ENCODE measurements at regions not wholly inside any gene's neighbourhood (a gene's known extent, or its start where the extent isn't known, plus 50 kb on each side); places are given as distances from the start of the nearest gene placed in this dataset.

DNA sequence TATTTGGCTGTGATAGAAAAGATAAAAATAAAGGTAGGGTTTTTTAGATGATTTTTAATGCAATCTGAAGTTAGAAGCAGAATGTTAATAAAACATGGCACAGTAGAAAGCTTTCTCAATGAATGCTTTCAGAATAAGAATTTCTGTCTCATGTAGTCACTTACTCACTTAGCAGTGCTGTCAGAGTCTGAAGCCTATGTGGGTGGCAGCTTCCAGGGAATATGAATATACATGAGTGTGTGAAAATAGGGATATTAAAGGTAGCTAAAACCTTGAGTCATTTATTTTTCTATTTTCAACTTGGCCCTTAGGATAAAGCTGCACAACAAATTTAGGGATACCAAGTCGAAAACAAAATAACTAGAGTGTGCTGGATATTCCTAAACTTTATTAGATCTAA is 427.9 kb downstream of the AEBP2 start:
- H3K9me3 Mint-ChIP-seq: peaks cover 0 to 7% (median 2%) of the 10 kb centered on the region in 7 donors
- H3K9me3 ChIP-seq (ENCODE audit: control insufficient read depth in 2 of 2, low read length in 2 of 2): peaks cover 0 to 3% of the 10 kb centered on the region in 2 experiments
- no peak for ATAC-seq (ENCODE audit: low read depth in 2 of 2)
- no peaks in the 10 kb centered on the region for H3K27me3 ChIP-seq (ENCODE audit: control insufficient read depth, insufficient read depth, low read length)
- no peak overlapping the region for H3K27ac ChIP-seq (ENCODE audit: insufficient read depth, low read length, poor library complexity, severe bottlenecking)
- H3K36me3 Mint-ChIP-seq: no peaks in the 10 kb centered on the region
- H3K27ac Mint-ChIP-seq: no peak overlapping the region
- H3K4me3 Mint-ChIP-seq: no peak overlapping the region
- DNase-seq: no peak
- no peaks in the 10 kb centered on the region for H3K27me3 Mint-ChIP-seq
- no peak overlapping the region for H3K4me3 ChIP-seq (ENCODE audit: low read depth, low read length)
- no peaks in the 10 kb centered on the region for H3K36me3 ChIP-seq (ENCODE audit: control insufficient read depth, insufficient read depth, low read length)
- no peaks in the 10 kb centered on the region for H3K4me1 Mint-ChIP-seq
- H3K4me1 ChIP-seq (ENCODE audit: control insufficient read depth, insufficient read depth, low read length, poor library complexity, severe bottlenecking): no peaks in the 10 kb centered on the region

DNA sequence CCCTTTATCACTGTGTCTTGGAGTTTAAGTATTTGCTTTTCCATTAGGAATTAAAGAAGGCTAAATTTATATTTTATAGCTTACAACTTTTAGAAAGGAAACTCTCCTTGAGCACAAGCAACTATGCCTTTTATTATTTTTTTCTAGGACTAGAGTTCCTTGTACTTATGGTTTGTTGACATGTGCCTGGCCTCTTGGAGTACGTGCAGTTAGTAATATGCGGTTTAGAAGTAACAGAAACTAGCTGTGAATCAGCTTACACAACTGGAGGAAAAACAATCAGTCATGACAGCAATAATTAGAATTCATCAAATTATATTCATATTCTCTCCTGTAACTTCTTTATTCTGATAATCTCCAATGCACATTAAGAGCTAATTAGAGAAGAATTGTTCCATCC is 428.7 kb downstream of the AEBP2 start:
- ATAC-seq (ENCODE audit: low read depth in 2 of 2) (no peak), DNase-seq (no peak)
- H3K27me3 ChIP-seq (ENCODE audit: control insufficient read depth, insufficient read depth, low read length): no peaks in the 10 kb centered on the region
- H3K27ac ChIP-seq (ENCODE audit: insufficient read depth, low read length, poor library complexity, severe bottlenecking): no peak overlapping the region
- no peaks in the 10 kb centered on the region for H3K4me1 ChIP-seq (ENCODE audit: control insufficient read depth, insufficient read depth, low read length, poor library complexity, severe bottlenecking)
- no peak overlapping the region for H3K4me3 ChIP-seq (ENCODE audit: low read depth, low read length)
- Mint-ChIP-seq H3K27me3 (no peaks in the 10 kb centered on the region), H3K36me3 (no peaks in the 10 kb centered on the region), H3K9me3 (peaks cover 0 to 7% (median 2%) of the 10 kb centered on the region in 7 donors), H3K4me3 (no peak overlapping the region), H3K27ac (no peak overlapping the region), H3K4me1 (no peaks in the 10 kb centered on the region)
- peaks cover 0 to 3% of the 10 kb centered on the region in 2 experiments for H3K9me3 ChIP-seq (ENCODE audit: control insufficient read depth in 2 of 2, low read length in 2 of 2)
- H3K36me3 ChIP-seq (ENCODE audit: control insufficient read depth, insufficient read depth, low read length): no peaks in the 10 kb centered on the region

DNA sequence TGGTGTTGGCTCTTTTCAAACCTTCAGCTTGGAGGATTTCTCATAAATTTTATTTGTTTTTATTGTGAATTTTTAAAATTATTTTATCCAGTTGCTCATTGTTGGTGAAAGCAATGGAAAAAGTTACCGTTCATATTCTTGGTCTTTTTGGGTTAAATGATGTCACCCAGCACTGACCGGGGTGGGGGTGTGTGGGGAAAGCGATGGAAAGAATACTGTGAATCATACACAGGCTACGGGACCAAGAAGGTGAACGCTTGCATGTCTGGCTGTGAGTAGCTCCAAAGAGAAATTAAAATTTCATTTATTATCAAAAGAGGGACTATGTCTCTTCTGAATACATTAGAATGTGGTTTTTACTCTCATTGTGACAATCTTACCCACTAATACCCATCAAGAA is 430.1 kb downstream of the AEBP2 start:
- no peak overlapping the region for H3K27ac Mint-ChIP-seq
- no peak for ATAC-seq (ENCODE audit: low read depth in 2 of 2)
- H3K9me3 Mint-ChIP-seq: peaks cover 0 to 7% (median 3%) of the 10 kb centered on the region in 7 donors
- Histone ChIP-seq H3K4me3 (ENCODE audit: low read depth, low read length) (no peak overlapping the region), H3K36me3 (ENCODE audit: control insufficient read depth, insufficient read depth, low read length) (no peaks in the 10 kb centered on the region), H3K9me3 (ENCODE audit: control insufficient read depth in 2 of 2, low read length in 2 of 2) (peaks cover 0 to 3% of the 10 kb centered on the region in 2 experiments), H3K27ac (ENCODE audit: insufficient read depth, low read length, poor library complexity, severe bottlenecking) (no peak overlapping the region), H3K4me1 (ENCODE audit: control insufficient read depth, insufficient read depth, low read length, poor library complexity, severe bottlenecking) (no peaks in the 10 kb centered on the region), H3K27me3 (ENCODE audit: control insufficient read depth, insufficient read depth, low read length) (no peaks in the 10 kb centered on the region)
- no peaks in the 10 kb centered on the region for H3K36me3 Mint-ChIP-seq
- H3K27me3 Mint-ChIP-seq: no peaks in the 10 kb centered on the region
- H3K4me3 Mint-ChIP-seq: no peak overlapping the region
- no peak for DNase-seq
- no peaks in the 10 kb centered on the region for H3K4me1 Mint-ChIP-seq

DNA sequence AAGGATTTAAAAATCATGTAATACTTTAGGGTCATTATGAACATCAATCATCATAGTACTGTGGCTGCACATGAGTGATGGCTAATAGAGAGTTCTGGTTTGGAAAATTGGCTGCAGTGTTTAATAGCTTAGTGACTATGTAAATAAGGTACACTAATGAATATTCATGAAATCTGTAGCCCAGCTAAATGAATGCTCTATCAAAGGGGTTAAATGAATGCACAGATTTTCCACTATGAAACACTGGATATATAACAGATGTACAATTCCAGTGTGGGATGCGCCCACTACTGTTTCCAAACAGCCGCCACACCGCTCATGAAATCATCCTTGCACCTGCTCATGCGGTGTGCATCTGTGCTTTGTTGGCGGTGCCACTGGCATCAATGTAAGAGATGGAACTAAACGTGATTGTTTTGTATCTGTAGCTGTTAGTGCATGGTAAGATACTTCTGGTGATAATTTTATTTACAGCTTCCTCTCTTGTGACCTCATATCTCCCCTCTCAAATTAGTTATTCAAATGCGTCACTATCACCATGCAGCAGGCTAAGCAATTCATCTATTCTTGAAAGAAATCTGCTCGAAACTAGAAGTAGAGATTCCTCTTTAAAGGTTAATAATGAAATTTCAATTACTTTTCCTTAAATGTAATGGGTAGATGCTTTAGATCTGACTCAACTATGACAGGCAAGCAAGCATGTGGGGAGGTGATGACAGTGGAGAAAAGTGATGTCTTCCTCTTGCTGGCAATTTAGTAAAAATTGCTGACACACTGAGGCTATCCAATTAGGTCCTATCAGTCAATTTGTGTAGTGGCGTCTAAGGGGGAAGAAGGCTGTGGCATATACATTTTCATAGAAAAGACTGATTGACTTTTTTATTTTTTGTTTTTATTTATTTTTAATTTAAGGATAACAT is 433.6 kb downstream of the AEBP2 start:
- no peaks in the 10 kb centered on the region for H3K4me1 Mint-ChIP-seq
- H3K36me3 Mint-ChIP-seq: no peaks in the 10 kb centered on the region
- no peak overlapping the region for H3K27ac Mint-ChIP-seq
- no peaks in the 10 kb centered on the region for H3K36me3 ChIP-seq (ENCODE audit: control insufficient read depth, insufficient read depth, low read length)
- no peaks in the 10 kb centered on the region for H3K27me3 Mint-ChIP-seq
- no peaks in the 10 kb centered on the region for H3K27me3 ChIP-seq (ENCODE audit: control insufficient read depth, insufficient read depth, low read length)
- no peaks in the 10 kb centered on the region for H3K4me1 ChIP-seq (ENCODE audit: control insufficient read depth, insufficient read depth, low read length, poor library complexity, severe bottlenecking)
- DNase-seq: no peak
- no peak overlapping the region for H3K4me3 Mint-ChIP-seq
- peaks cover 0 to 7% (median 5%) of the 10 kb centered on the region in 7 donors for H3K9me3 Mint-ChIP-seq
- ATAC-seq (ENCODE audit: low read depth in 2 of 2): no peak
- H3K27ac ChIP-seq (ENCODE audit: insufficient read depth, low read length, poor library complexity, severe bottlenecking): no peak overlapping the region
- H3K4me3 ChIP-seq (ENCODE audit: low read depth, low read length): no peak overlapping the region
- peaks cover 0 to 3% of the 10 kb centered on the region in 2 experiments for H3K9me3 ChIP-seq (ENCODE audit: control insufficient read depth in 2 of 2, low read length in 2 of 2)

DNA sequence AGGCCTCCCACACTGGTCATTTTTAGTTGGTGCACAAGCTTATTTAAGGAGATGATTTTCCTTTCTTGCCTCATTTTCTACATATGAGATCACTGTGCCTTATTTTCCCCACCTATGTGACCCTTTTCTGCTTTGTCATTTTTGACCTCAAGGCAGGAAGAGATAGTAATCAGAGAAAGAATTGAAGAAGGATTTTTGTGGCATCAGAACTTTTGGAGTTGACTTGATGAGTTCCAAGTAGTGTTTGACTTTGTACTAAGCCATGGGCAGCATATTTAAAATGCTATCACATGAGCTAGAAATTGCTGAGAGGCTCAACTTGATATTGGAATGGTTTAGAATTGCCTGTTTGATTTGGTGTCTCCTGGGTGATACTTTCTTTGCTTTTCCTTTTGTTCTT is 440.8 kb downstream of the AEBP2 start:
- Histone ChIP-seq H3K27me3 (ENCODE audit: control insufficient read depth, insufficient read depth, low read length) (no peaks in the 10 kb centered on the region), H3K4me1 (ENCODE audit: control insufficient read depth, insufficient read depth, low read length, poor library complexity, severe bottlenecking) (no peaks in the 10 kb centered on the region), H3K36me3 (ENCODE audit: control insufficient read depth, insufficient read depth, low read length) (no peaks in the 10 kb centered on the region), H3K27ac (ENCODE audit: insufficient read depth, low read length, poor library complexity, severe bottlenecking) (no peak overlapping the region), H3K9me3 (ENCODE audit: control insufficient read depth in 2 of 2, low read length in 2 of 2) (no peaks in the 10 kb centered on the region), H3K4me3 (ENCODE audit: low read depth, low read length) (no peak overlapping the region)
- no peaks in the 10 kb centered on the region for H3K27me3 Mint-ChIP-seq
- no peak for ATAC-seq (ENCODE audit: low read depth in 2 of 2)
- no peak overlapping the region for H3K4me3 Mint-ChIP-seq
- no peaks in the 10 kb centered on the region for H3K4me1 Mint-ChIP-seq
- H3K36me3 Mint-ChIP-seq: no peaks in the 10 kb centered on the region
- H3K9me3 Mint-ChIP-seq: peaks cover 0 to 9% (median 4%) of the 10 kb centered on the region in 7 donors
- no peak overlapping the region for H3K27ac Mint-ChIP-seq
- DNase-seq: no peak

DNA sequence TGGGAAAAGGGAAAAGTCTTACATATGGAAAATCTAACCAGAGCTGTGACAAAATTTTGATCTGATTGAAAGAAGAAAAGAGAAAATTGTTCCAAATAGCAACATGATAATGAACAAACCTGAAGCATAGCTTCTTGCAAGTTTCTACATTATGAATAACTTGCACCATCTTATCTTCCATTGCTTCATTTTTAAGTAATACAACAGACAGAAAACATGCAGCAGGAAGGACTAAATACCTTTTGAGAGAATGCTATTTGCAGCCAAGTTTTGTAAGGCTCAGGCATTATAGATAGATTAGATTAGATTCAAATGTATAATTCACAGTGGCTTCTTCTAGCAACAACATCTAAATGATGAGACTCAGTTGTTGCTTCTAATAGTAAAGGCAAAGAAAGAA is 441.4 kb downstream of the AEBP2 start:
- H3K9me3 Mint-ChIP-seq: peaks cover 0 to 8% (median 4%) of the 10 kb centered on the region in 7 donors
- H3K27me3 Mint-ChIP-seq: no peaks in the 10 kb centered on the region
- H3K27ac Mint-ChIP-seq: no peak overlapping the region
- H3K27me3 ChIP-seq (ENCODE audit: control insufficient read depth, insufficient read depth, low read length): no peaks in the 10 kb centered on the region
- DNase-seq (no peak), ATAC-seq (ENCODE audit: low read depth in 2 of 2) (no peak)
- H3K9me3 ChIP-seq (ENCODE audit: control insufficient read depth in 2 of 2, low read length in 2 of 2): no peaks in the 10 kb centered on the region
- H3K36me3 Mint-ChIP-seq: no peaks in the 10 kb centered on the region
- H3K4me3 Mint-ChIP-seq: no peak overlapping the region
- no peak overlapping the region for H3K4me3 ChIP-seq (ENCODE audit: low read depth, low read length)
- no peak overlapping the region for H3K27ac ChIP-seq (ENCODE audit: insufficient read depth, low read length, poor library complexity, severe bottlenecking)
- H3K4me1 ChIP-seq (ENCODE audit: control insufficient read depth, insufficient read depth, low read length, poor library complexity, severe bottlenecking): no peaks in the 10 kb centered on the region
- H3K4me1 Mint-ChIP-seq: no peaks in the 10 kb centered on the region
- no peaks in the 10 kb centered on the region for H3K36me3 ChIP-seq (ENCODE audit: control insufficient read depth, insufficient read depth, low read length)

DNA sequence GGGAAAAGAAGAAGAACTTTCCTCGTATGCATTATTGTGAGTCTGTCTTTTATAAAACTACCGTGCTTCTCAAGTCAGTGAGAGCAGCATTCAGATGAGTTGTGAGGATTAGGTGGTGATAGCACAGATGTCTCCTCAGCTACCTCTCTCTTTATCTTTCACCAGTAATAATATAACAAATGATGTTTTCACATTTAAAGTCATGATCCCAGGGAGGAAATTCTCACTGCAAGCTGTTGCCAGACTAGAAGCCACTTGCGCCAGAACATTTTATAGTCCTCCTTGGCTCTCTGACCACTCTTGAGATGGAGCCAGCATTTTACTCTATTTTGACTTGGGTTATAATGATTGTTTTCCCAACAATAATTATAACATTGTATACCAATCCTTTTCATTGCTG is 443.1 kb downstream of the AEBP2 start:
- H3K36me3 Mint-ChIP-seq: no peaks in the 10 kb centered on the region
- H3K4me3 ChIP-seq (ENCODE audit: low read depth, low read length): no peak overlapping the region
- no peaks in the 10 kb centered on the region for H3K4me1 Mint-ChIP-seq
- ATAC-seq (ENCODE audit: low read depth in 2 of 2): no peak
- no peak overlapping the region for H3K27ac ChIP-seq (ENCODE audit: insufficient read depth, low read length, poor library complexity, severe bottlenecking)
- H3K4me1 ChIP-seq (ENCODE audit: control insufficient read depth, insufficient read depth, low read length, poor library complexity, severe bottlenecking): no peaks in the 10 kb centered on the region
- no peaks in the 10 kb centered on the region for H3K27me3 ChIP-seq (ENCODE audit: control insufficient read depth, insufficient read depth, low read length)
- H3K9me3 Mint-ChIP-seq: peaks cover 0 to 7% (median 4%) of the 10 kb centered on the region in 7 donors
- no peak overlapping the region for H3K27ac Mint-ChIP-seq
- no peaks in the 10 kb centered on the region for H3K27me3 Mint-ChIP-seq
- DNase-seq: no peak
- no peak overlapping the region for H3K4me3 Mint-ChIP-seq
- H3K9me3 ChIP-seq (ENCODE audit: control insufficient read depth in 2 of 2, low read length in 2 of 2): no peaks in the 10 kb centered on the region
- H3K36me3 ChIP-seq (ENCODE audit: control insufficient read depth, insufficient read depth, low read length): no peaks in the 10 kb centered on the region

DNA sequence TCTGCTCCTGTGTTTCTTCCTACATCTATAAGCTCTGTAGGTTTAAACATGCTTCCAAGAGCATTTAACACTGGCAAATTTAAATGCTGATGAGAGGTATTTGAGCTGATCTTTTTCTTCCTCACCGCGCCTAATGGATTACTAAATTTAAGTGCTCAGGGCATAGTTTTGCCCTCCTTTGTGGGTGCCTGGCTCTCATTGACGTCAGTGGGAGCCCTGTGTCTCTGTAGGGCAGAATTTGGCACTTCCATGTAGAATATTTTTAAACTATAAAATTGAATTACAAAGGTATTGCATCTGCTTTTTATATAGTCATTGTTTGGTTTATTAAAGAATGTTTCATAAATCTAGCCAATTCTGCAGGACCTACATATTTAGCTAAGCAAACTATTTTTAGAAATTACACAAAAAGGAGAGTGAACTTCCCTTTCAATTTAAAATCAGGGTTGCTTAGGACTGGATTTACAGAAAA is 444.8 kb downstream of the AEBP2 start:
- H3K27me3 ChIP-seq (ENCODE audit: control insufficient read depth, insufficient read depth, low read length): no peaks in the 10 kb centered on the region
- no peaks in the 10 kb centered on the region for H3K27me3 Mint-ChIP-seq
- no peaks in the 10 kb centered on the region for H3K36me3 ChIP-seq (ENCODE audit: control insufficient read depth, insufficient read depth, low read length)
- H3K9me3 Mint-ChIP-seq: peaks cover 0 to 9% (median 2%) of the 10 kb centered on the region in 7 donors
- no peaks in the 10 kb centered on the region for H3K36me3 Mint-ChIP-seq
- H3K9me3 ChIP-seq (ENCODE audit: control insufficient read depth in 2 of 2, low read length in 2 of 2): no peaks in the 10 kb centered on the region
- no peak for ATAC-seq (ENCODE audit: low read depth in 2 of 2)
- no peak overlapping the region for H3K4me3 Mint-ChIP-seq
- no peak overlapping the region for H3K4me3 ChIP-seq (ENCODE audit: low read depth, low read length)
- H3K4me1 ChIP-seq (ENCODE audit: control insufficient read depth, insufficient read depth, low read length, poor library complexity, severe bottlenecking): no peaks in the 10 kb centered on the region
- H3K4me1 Mint-ChIP-seq: no peaks in the 10 kb centered on the region
- H3K27ac Mint-ChIP-seq: no peak overlapping the region
- DNase-seq: no peak
- no peak overlapping the region for H3K27ac ChIP-seq (ENCODE audit: insufficient read depth, low read length, poor library complexity, severe bottlenecking)

All from CD4-positive, CD25-positive, alpha-beta regulatory T cell (primary cell).